NCI-H2029 (cell line): ENCODE measurements at regions not wholly inside any gene's neighbourhood (a gene's known extent, or its start where the extent isn't known, plus 50 kb on each side); places are given as distances from the start of the nearest gene placed in this dataset.
"Not testable (repeated sequence)": the region's sequence is repeated elsewhere in the genome, so short reads cannot be mapped to it uniquely, and the experiment has no call there.

Experiments used
- DNase-seq: peaks from one replicate; lab custom pipeline; 2025; lab: John Stamatoyannopoulos, UW

DNA sequence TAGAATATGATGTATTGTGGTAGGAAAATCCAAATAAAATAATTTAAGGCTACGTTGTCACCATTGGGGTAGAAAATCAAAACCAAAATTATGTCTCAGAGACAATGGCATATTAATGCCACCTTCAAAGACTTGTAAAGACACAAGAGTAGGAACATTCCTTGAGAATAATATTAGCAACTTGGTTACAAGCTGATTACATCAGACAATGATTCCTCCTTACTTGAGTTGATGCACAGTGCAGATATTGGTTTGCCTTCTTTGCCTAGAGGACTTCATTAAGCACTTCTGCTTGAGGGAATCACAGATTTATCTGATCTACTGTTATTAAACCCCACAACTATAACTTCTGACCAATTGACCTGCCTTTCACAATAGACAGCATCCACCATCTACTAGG is 500.2 kb downstream of the CDH9 start:
- DNase-seq: no peak

DNA sequence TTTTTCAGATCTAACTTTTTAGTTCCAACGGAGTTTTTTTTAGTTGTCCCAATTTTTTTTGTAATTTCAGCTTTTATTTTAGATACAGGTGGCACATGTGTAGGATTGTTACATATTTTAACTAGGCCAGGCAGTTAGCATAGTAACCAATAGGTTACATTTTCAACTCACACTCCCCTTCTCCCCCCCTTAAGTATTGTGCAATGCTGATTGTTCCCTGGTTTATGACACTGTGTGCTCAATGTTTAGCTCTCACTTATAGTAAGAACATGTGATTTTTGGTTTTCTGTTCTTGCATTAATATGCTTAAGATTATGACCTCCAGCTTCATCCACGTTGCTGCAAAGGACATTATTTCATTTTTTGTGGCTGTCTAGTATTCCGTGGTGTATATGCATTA is 503.2 kb downstream of the CDH9 start:
- DNase-seq: no peak

DNA sequence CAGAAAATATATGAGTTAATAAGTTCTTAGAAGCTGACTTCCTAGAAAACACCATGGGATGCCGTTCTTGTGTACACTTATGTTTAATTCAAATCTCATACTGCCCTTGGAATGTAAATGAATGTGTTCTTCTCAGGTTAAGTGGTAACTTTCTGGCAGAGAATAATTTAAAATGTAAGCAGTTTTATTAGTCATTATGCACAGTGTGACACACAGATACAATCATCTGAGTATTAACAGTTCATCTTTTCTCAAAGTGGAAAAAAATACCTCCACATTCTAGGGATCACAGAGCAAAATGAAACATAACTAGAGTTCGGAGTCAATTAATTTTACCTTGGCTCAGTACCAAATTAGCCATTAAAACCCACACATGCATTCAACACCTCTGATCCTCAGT is 508.1 kb downstream of the CDH9 start:
- DNase-seq: no peak

DNA sequence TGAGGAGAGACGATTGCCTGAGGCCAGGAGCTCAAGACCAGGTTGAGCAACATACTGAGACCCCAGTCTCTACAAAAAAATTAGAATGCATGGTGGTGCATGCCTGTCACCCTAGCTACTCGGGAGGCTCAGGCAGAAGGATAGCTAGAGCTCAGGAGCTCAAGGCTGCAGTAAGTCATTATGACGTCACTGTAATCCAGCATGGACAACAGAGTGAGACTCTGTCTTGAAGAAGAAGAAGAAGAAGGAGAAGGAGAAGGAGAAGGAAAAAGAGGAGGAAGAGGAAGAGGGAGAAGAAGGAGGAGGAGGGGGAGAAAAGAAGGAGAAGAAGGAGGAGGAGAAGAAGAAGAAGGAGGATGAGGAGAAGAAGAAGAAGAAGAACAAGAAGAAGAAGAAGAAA is 519.1 kb downstream of the CDH9 start:
- no peak for DNase-seq

DNA sequence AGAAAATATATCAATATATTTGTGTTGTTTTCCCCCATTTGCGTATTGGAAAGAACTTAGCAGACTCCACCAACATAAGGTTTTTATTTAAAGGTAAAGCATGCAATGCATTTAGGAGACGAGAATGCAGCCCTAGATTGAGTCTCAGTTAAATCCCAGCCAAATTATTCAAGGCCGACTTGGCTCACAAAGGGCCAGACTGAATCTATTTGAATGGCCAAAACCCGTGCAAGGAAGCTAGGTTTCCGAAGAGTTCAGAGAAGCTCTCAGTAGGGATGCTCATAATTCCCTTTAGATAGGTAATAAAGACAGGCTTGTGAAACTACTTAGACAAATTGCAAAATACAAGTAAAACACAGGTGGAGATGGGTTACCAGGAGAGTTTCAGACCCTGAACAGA is 520.3 kb downstream of the CDH9 start:
- no peak for DNase-seq

DNA sequence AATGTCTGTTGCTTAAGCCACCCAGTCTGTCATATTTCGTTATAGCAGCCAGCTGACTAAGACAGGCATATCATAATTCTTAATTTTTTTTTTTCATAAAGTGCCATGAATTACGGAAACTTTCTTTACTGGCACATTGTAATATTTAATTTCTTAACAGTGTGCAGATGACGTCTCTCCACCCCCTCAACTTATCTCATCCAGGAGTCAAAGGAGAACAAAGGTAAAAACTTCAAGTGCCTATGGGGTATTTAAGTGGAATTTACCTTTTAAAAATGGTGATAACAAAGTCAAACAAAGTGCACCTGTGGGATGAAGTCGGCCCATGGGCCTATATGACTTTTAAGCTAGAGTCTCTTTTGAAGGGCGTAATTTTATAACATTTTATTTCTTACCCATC is 539.4 kb downstream of the CDH9 start:
- no peak for DNase-seq

DNA sequence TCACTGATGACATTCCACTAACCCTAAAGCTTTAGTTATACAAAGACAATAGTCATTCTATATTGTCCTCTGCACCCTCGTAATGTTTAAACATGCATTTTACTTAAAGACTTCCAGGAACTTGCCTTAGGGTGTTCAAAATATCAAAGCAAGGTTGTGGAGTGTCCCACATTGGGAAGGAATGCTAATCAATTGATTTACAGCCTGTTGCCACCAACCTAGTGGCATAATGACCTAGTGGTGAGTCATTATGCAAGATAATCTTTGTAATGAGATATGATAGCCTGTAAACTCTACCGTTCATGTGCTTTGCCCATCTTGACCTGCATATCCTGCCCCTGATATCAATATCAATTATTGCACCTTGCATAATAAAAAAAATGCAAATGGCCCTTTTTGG is 542.9 kb downstream of the CDH9 start:
- no peak for DNase-seq

DNA sequence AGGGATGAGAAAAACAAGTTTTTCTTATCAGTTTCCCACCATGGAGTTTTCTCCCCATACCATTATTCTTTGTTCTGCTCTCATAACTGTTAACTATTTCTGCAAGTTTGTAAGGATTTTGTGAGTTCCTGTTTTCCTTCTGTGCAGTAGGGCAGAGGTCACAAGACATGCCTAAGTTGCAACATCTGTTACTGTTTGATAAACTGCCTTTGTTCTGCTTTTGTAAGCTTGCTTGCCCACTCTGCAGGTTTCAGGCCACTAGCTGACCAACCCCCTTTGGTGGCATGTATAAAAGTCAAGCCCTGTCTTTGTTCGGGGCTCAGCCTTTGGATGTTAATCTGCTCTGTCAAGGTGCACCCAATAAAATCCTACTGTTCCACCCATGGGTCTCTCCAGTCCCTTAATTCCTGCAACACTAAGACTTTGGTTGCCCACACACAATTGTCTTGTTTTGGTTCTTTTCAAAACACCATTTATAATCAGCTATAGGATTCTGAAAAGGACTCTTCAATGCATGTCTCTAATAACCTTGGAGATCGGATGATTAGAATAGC is 545.4 kb downstream of the CDH9 start:
- DNase-seq: no peak

DNA sequence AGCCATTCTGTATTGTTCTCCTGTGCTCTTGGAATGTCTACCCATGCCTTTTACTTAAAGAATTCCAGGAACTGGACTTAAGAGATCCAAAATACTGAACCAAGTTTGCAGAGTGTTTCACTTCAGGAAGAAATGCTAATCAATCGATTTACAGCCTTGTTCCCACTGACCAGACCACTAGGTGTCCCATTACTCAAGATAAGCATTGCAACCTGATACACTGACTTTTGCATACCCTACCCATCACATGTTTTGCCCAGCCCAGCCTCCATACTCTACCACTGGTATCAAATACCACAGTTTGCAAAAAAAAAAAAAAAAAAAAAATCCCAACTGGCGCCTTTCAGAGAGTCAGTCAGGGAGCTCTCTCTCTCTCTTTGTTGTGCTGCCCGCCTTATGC is 550.8 kb downstream of the CDH9 start:
- DNase-seq: no peak

DNA sequence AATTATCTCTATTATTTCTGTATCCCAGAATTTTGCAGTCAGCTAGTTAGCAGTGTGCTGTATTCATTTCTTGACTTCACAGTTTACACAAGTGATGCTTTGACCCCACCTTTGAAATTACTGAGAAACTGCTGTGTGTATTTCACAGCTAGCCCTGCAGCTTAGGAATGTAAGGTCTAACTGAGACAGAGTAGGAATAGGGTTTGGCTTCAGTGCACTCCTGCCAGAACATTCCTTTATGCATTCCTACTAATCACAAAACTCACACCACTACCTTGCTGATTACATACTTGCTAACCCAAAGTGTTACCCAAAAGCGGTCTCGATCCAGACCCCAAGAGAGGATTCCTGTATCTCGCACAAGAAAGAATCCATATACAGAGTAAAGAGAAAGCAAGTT is 551.8 kb downstream of the CDH9 start:
- DNase-seq: no peak

DNA sequence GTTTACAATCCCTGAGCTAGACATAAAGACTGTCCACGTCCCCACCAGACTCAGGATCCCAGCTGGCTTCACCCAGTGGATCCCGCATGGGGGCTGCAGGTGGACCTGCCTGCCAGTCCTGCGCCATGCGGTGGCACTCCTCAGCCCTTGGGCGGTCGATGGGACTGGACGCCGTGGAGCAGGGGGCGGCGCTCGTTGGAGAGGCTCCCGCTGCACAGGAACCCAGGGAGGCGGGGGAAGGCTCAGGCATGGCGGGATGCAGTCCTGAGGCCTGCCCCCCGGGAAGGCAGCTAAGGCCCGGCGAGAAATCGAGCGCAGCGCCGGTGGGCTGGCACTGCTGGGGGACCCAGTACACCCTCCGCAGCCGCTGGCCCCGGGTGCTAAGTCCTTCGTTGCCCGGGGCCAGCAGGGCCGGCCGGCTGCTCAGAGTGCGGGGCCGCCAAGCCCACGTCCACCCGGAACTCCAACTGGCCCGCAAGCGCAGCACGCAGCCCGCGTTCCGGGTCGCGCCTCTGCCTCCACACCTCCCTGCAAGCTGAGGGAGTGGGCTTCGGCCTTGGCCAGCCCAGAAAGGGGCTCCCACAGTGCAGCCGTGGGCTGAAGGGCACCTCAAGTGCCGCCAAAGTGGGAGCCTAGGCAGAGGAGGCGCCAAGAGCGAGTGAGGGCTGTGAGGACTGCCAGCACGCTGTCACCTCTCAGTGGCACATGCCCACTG is 553.1 kb downstream of the CDH9 start:
- DNase-seq: not testable (repeated sequence)

DNA sequence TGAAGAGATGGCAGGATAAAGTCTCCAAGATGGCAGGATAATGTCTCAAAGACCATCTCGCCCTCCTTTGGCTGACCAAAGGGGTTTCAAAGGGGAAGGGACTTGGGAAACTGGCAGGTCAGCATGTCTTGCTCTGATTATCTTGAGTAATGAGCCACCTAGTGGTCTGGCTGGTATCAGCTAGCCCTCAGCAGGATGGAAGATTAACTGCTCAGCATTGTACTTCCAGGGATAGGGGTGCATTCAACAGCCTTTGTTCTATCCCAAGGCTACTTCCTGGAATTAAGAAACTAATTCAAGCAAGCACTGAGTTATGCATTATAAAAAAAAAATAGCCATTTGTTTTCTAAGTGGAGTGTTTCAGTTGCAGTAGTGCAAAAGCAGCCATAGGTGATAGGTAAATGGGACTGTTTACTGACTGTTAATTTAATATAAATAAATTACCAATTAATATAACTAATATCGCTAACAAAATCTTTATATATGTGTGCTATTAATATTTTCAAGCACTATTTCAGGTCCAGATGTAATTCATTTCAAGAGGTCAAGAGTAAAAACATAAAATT is 555.5 kb downstream of the CDH9 start:
- DNase-seq: peak; percentile 61

DNA sequence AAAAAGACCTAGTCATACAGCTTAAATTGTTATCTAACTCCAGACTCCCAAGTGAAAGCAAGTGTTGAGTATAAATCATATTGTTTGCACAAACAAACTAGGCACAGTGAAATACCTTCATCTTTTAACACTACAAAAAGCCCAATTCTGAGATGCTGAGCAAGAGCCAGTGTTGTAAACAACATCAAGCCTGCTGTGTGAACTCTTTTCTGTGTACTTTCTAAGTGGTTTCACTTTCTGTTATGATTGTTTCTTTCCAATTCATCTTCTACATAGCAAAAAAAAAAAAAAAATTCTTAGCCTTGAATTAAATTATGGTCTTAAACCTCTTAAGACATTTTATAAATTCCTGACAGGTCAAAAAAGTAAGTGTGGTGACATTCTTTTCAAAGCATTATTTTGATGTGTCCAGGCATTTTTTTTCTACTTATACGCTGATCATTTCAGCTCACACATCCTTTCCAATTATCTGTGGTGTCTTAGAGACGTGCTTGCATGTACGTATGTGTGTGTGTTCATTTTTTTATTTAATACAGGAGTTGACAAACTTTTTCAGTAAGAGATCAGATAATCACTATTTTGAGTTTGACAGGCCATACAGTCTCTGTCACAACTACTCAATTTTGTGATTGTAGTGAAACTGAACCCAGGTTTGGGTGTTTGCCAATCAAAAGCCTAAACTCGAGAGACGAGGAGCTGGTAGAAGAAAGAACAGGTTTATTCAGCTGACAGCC is 556.1 kb downstream of the CDH9 start:
- peak; percentile 47 for DNase-seq

DNA sequence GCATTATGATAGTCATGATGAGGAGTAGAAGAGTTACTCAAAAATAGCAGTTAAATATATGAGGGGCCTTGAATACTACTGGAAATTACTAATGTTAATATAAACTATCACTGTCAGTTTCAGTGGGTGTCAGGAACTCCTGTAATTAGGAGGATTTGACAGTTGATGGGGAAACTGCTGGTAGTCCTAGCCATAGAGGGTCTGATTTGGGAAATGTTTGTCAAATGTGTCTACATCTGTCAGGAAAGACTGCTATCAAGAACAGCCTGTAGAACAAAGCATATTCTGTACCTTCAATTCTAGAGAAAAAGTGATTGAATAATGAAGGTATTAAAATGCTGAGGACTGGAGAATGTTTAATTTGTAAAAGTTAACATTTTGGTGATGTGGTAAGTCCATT is 567.9 kb downstream of the CDH9 start:
- DNase-seq: no peak

DNA sequence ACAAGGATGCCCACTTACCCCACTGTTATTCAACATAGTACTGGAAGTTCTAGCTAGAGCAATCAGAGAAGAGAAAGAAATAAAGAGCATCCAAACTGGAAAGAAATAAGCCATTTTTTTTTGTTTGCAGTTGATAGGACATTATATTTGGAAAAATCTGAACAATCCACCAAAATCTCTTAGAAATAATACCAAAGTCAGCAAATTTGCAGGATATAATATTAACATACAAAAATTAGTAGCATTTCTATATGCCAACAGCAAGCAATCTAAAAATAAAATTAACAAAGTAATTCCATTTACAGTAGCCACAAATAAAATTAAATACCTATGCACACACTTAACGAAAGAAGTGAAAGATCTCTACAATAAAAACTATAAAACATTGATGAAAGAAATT is 599.3 kb downstream of the CDH9 start:
- no peak for DNase-seq

DNA sequence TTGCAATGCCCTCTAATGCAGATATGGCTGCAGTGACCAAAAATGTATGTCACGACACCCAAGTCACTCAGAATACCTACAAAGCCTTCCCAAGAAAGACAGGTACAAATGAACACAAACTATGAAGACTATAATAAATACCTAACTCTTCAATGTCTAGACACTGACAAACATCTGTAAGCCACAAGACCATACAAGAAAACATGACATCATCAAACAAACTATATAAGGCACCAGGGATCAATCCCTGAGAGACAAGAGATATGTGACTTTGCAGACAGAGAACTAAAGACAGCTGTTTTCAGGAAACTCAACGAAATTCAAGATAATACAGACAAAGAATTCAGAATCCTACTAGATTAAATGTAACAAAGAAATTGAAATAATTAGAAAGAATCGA is 603.7 kb downstream of the CDH9 start:
- DNase-seq: no peak

DNA sequence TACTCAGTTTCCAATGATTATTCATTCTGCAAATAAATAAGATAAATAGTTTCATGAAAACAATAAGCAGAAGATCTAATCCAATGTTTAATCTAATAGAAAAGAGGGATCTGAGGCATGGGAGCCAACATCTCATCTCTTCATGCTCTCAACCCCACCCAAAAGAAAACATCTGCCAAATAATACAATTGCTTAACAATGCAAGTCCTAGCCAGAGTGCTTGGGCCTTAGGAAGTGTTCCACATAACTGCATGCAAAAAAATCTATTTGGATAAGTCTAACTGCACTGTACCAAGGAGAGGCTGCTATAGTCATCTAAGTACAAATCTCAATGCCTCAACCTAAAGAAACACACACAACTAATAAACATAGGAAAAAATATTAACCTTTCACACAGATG is 606.0 kb downstream of the CDH9 start:
- no peak for DNase-seq

DNA sequence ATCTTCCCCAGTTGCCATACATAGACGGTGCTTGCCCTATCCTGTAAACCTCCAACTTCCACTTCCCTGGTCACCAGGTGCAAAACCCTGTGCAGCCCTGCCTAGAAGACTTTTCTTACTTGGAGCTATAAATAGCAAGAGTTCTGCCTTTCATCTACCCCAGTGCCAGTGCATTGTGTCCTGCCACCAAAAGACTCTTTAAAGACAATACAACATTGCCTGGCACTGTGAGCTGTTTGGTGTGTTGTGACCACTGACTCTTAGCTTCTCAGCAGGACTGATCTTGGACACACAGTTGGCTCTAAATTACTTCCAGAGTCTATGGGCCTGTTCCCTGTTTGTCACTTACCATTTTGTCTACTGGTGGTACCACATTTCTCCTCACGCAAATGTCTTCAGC is 608.1 kb downstream of the CDH9 start:
- DNase-seq: no peak

DNA sequence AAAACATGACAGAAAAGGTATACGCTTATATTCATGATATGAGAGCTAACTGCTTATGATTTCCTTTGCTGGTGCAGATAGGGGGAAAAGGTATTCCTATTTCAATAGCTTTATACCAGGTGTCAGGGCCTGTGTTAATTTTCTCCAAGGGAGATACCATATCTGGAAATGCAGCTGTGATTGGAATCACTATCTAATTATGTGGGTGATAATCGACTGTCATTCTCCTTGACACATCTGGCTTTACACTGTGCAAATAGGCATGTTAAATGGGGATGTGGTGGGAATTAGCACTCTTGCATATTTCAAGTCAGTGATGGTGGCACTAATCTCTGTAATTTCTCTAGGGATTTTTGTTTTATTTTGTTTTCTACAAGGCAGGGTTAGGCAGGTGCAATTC is 611.1 kb downstream of the CDH9 start:
- no peak for DNase-seq

DNA sequence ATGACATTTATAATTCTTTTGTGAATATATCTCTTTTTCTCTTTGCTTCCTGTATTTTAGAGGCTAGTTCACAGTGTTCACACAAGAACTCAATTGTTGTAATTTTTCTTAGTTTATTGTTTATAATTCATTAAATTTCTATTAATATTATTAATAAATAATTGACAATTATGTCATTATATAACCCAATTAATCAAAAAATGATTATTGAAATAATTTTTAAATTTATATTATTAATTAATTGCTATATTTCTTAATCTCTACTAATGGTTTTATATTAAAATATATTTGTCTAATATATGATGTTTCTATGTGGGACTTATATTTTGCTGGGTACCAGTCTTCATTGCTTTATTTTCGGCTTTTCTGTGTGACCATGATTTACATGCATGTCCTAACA is 618.4 kb downstream of the CDH9 start:
- no peak for DNase-seq

DNA sequence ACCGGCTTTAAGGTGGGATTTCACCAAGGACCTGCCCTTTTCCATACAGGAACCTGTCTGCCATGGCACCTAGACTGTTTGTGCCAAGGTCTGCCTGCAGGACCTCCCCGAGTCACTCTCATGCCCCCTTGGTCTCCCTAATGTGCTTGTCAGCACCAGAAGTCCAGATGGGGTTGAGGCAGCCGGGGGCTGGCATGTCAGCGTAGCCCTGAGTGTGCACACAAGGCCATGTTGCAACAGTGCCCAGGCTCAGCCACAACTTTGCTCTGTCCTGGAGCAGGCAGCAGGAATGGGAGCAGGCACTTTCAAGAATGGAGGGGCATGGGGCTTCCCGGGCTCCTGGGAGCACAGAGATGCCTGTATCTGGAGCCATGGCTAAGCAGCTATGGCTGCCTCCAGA is 621.5 kb downstream of the CDH9 start:
- DNase-seq: no peak

DNA sequence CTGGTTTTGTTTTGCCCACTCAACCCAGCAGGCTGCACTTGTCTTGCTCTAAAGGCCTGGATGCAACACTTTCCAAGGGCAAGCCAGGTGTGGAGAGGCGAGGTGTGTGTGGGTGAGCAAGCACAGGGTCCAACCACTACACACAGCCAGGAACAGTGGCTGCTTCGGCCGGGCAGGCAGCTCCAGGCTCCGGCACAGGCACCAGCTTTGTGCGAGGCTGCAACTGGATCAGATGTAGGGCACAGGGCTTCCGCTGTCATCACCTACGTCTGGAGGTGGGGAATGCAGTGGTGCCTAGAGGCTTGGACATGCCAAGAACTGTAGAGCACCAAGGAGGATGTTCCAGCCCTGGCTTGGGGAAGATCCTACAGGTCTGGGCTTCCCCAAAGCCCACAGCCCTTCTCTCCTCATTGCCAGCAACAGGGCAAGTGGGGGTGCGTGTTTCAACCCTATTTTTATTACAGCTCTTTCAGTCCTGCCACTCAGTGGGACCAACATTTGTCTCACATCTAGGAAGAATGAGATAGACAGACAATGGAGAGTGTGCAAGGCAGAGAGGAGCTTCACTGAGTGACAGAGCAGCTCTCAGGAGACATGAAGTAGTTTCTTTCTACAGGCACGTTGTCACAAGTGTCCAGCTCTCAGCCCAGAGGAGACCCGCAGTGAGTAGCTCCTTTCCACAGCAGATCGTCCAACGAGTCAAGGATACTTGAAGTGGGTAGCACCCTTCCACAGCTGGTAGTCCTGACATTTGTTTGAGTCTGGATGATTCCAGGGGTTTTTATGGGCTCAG is 622.2 kb downstream of the CDH9 start:
- DNase-seq: no peak

DNA sequence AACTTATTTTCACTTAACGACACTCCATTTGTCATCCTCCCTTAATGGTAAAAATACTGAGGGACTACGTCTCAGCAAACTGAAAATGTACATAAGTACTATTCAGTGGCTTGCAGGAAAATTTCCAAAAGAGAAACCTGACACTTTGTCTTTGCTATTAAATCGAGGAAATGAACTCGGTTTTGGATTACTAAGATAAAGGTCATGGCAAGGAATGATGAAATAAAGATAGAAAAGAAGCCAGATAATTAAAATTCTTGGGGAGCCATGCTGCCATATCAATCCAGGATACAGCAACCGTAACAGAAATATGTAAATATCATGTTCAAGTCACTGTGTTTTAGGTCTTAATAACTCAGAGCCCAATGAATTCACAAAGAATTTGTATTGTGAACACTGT is 647.8 kb downstream of the CDH9 start:
- DNase-seq: peak; percentile 1
